ENCODE measurements at regions not wholly inside any gene's neighbourhood (a gene's known extent, or its start where the extent isn't known, plus 50 kb on each side); places are given as distances from the start of the nearest gene placed in this dataset.

GRCh38 chr14:22489957-22490950, 98.8 kb downstream of the DAD1 start:
- H3K4me3 ChIP-seq (ENCODE audit: low read depth, low read length): no peak overlapping the region
- TF ChIP-seq CTCF (IDR thresholded peaks at IDR 0.05; ENCODE audit: insufficient read depth, low read length, missing control alignments): no peak
- CTCF ChIA-PET: interaction anchor here (1.3 kb wide), 1 partner anchor 8 kb away, joined by 3 read pairs; no protein-coding TSS in a partner anchor
- no peak for DNase-seq (ENCODE audit: low read depth, low spot score)
- POLR2A ChIA-PET: no interaction called here

GRCh38 chr14:22489244-22489545, 99.8 kb downstream of the DAD1 start:
- POLR2A ChIA-PET: no interaction called here
- CTCF ChIA-PET: interaction anchor here (1.3 kb wide), 2 partner anchors 9 to 97 kb away, joined by 3 read pairs; no protein-coding TSS in a partner anchor
- H3K4me3 ChIP-seq (ENCODE audit: low read depth, low read length): no peak overlapping the region
- no peak for TF ChIP-seq CTCF (IDR thresholded peaks at IDR 0.05; ENCODE audit: insufficient read depth, low read length, missing control alignments)
- no peak for DNase-seq (ENCODE audit: low read depth, low spot score)

DNA sequence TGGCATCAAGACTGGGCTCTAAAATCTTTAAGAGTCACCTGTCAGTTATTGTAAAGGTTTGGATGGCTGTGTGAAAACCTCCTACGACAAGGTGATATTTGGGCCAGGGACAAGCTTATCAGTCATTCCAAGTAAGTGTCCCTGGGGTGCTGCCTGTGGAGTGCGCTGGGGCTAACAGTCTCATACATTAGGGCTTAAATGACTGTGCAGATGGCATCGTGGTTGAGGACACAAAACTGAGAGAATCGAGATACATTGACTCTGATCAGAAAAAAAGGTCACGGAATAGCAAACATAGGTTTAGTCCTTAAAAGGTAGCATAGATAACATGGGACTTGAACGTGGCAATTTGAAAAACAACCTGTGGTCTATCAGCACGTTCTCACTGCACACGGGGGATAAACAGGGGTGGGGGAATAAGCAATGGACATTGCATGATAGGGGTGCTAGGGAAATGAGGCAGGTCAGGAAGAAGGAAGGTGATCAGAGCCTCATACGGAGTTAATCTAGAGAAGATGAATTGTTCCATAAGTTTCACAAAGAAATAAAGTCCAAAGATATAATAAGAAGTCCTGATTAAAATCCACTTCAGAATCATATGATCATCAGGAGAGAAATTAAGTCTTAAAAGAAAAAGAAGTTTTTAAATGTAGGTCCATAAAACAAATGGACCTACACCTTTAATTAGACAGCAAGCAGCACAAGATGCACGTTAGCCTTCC, 100.3 kb downstream of the DAD1 start:
- CTCF ChIA-PET: interaction anchor here (0.8 to 1.3 kb wide), 4 partner anchors 10 to 174 kb away, joined by 3 to 5 read pairs (median 3); no protein-coding TSS in a partner anchor
- POLR2A ChIA-PET: interaction anchor here (0.6 kb wide), 1 partner anchor 22 kb away, joined by 4 read pairs; no protein-coding TSS in a partner anchor
- no peak for DNase-seq (ENCODE audit: low read depth, low spot score)
- H3K4me3 ChIP-seq (ENCODE audit: low read depth, low read length): no peak overlapping the region
- no peak for TF ChIP-seq CTCF (IDR thresholded peaks at IDR 0.05; ENCODE audit: insufficient read depth, low read length, missing control alignments)

DNA sequence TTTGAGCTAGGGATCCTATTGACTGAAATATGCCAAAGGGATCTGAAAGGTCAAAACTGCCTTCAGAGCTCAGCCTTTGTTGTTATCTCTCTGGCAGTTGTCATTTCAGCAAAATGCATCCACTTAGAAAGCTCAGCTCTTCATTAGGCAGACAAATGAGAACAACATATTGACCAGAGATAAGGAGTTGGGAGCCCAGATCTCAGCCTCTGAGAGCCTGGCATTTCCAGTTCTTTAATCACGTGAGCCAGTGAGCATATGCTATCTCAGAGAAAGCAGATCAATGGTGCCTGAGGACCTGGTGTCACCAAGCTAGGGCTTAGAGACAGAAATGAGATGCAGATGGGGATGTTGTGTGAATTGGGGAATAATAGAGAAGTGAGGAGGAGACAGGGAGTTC, 101.1 kb downstream of the DAD1 start:
- DNase-seq (ENCODE audit: low read depth, low spot score): no peak
- ChIA-PET POLR2A (interaction anchor here (0.6 kb wide), 1 partner anchor 22 kb away, joined by 4 read pairs; no protein-coding TSS in a partner anchor), CTCF (interaction anchor here (0.8 to 1.4 kb wide), 4 partner anchors 11 to 173 kb away, joined by 3 to 5 read pairs (median 4); no protein-coding TSS in a partner anchor)
- no peak overlapping the region for H3K4me3 ChIP-seq (ENCODE audit: low read depth, low read length)
- TF ChIP-seq CTCF (IDR thresholded peaks at IDR 0.05; ENCODE audit: insufficient read depth, low read length, missing control alignments): no peak

- CTCF ChIA-PET: interaction anchor here (1.0 to 1.4 kb wide), 4 partner anchors 11 to 98 kb away, joined by 3 to 5 read pairs (median 4); no protein-coding TSS in a partner anchor
- H3K4me3 ChIP-seq (ENCODE audit: low read depth, low read length): no peak overlapping the region
- POLR2A ChIA-PET: no interaction called here
- no peak for DNase-seq (ENCODE audit: low read depth, low spot score)
- no peak for TF ChIP-seq CTCF (IDR thresholded peaks at IDR 0.05; ENCODE audit: insufficient read depth, low read length, missing control alignments)
Measured at GRCh38 chr14:22487401-22487800, 101.6 kb downstream of the DAD1 start.
